ENCODE measurements at regions not wholly inside any gene's neighbourhood (a gene's known extent, or its start where the extent isn't known, plus 50 kb on each side); places are given as distances from the start of the nearest gene placed in this dataset.
A peak's percentile ranks its signal among the peaks of the same experiment; 100 is the strongest.

GRCh38 chr5:133701871-133702270, 89.5 kb upstream of the FSTL4 start:
- no peak overlapping the region for H2AK5ac ChIP-seq (ENCODE audit: low read length, severe bottlenecking)
- no peak overlapping the region for H3K14ac ChIP-seq (ENCODE audit: low read length in 2 of 2)
- H3K23ac ChIP-seq (ENCODE audit: low read length in 2 of 2), result no peak overlapping the region
- 87% methylated on average over 4 of the region's 4 CpGs for WGBS
- no peak overlapping the region for H3K27ac ChIP-seq (ENCODE audit: low read length, poor library complexity, severe bottlenecking)
- no peak overlapping the region for H2AFZ ChIP-seq (ENCODE audit: low read depth, low read length)
- H4K91ac ChIP-seq (ENCODE audit: low read length), result no peak overlapping the region
- peaks cover 4 to 61% of the 10 kb centered on the region in 2 experiments for H3K27me3 ChIP-seq (ENCODE audit: control insufficient read depth in 1 of 2, insufficient read depth in 1 of 2, low read length in 2 of 2)
- no peak overlapping the region for H2BK120ac ChIP-seq (ENCODE audit: low read depth, low read length)
- no peak overlapping the region for H3K4me3 ChIP-seq (ENCODE audit: insufficient read depth in 1 of 2, low read depth in 1 of 2, low read length in 2 of 2)
- no peaks in the 10 kb centered on the region for H3K36me3 ChIP-seq (ENCODE audit: control insufficient read depth in 1 of 2, insufficient read depth in 2 of 2, low read depth in 1 of 2, low read length in 2 of 2)
- H2BK5ac ChIP-seq (ENCODE audit: low read depth, low read length, poor library complexity, severe bottlenecking), result no peak overlapping the region
- DNase-seq, result no peak
- no peaks in the 10 kb centered on the region for H3K79me1 ChIP-seq (replicated peaks; ENCODE audit: low read length, poor library complexity, severe bottlenecking)
- H3K9ac ChIP-seq (ENCODE audit: low read length), result no peak overlapping the region
- H2BK15ac ChIP-seq (ENCODE audit: low read depth, poor library complexity, severe bottlenecking), result no peak overlapping the region
- H3K4me2 ChIP-seq (ENCODE audit: low read length, poor library complexity, severe bottlenecking), result no peak overlapping the region
- no peak overlapping the region for H3K4ac ChIP-seq (ENCODE audit: low read depth in 1 of 2, low read length in 2 of 2)
- no peak overlapping the region for H2BK12ac ChIP-seq (ENCODE audit: low read length in 2 of 2)
- H4K8ac ChIP-seq (ENCODE audit: low read length), result peak overlapping the region; percentile 39
- no peak overlapping the region for H3K18ac ChIP-seq (ENCODE audit: low read depth in 1 of 2, low read length in 2 of 2)
- no peaks in the 10 kb centered on the region for H3K9me3 ChIP-seq (ENCODE audit: control insufficient read depth, low read length)
- no peaks in the 10 kb centered on the region for H3K4me1 ChIP-seq (ENCODE audit: control insufficient read depth, insufficient read depth, low read depth, low read length)

- no peak overlapping the region for H2AFZ ChIP-seq (ENCODE audit: low read depth, low read length)
- no peak overlapping the region for H3K14ac ChIP-seq (ENCODE audit: low read length in 2 of 2)
- no peak overlapping the region for H3K4me2 ChIP-seq (ENCODE audit: low read length, poor library complexity, severe bottlenecking)
- H3K79me1 ChIP-seq (replicated peaks; ENCODE audit: low read length, poor library complexity, severe bottlenecking), result no peaks in the 10 kb centered on the region
- H3K27ac ChIP-seq (ENCODE audit: low read length, poor library complexity, severe bottlenecking), result no peak overlapping the region
- no peak overlapping the region for H3K4ac ChIP-seq (ENCODE audit: low read depth in 1 of 2, low read length in 2 of 2)
- H2BK12ac ChIP-seq (ENCODE audit: low read length in 2 of 2), result no peak overlapping the region
- H3K9ac ChIP-seq (ENCODE audit: low read length), result no peak overlapping the region
- no peak overlapping the region for H4K91ac ChIP-seq (ENCODE audit: low read length)
- H2BK120ac ChIP-seq (ENCODE audit: low read depth, low read length), result no peak overlapping the region
- no peak overlapping the region for H2BK5ac ChIP-seq (ENCODE audit: low read depth, low read length, poor library complexity, severe bottlenecking)
- H3K4me1 ChIP-seq (ENCODE audit: control insufficient read depth, insufficient read depth, low read depth, low read length), result no peaks in the 10 kb centered on the region
- WGBS, result 75% methylated on average over 2 of the region's 2 CpGs
- H2AK5ac ChIP-seq (ENCODE audit: low read length, severe bottlenecking), result no peak overlapping the region
- no peaks in the 10 kb centered on the region for H3K9me3 ChIP-seq (ENCODE audit: control insufficient read depth, low read length)
- no peak overlapping the region for H3K23ac ChIP-seq (ENCODE audit: low read length in 2 of 2)
- peaks cover 0 to 73% of the 10 kb centered on the region in 2 experiments for H3K27me3 ChIP-seq (ENCODE audit: control insufficient read depth in 1 of 2, insufficient read depth in 1 of 2, low read length in 2 of 2)
- H3K4me3 ChIP-seq (ENCODE audit: insufficient read depth in 1 of 2, low read depth in 1 of 2, low read length in 2 of 2), result no peak overlapping the region
- H4K8ac ChIP-seq (ENCODE audit: low read length), result no peak overlapping the region
- no peaks in the 10 kb centered on the region for H3K36me3 ChIP-seq (ENCODE audit: control insufficient read depth in 1 of 2, insufficient read depth in 2 of 2, low read depth in 1 of 2, low read length in 2 of 2)
- no peak overlapping the region for H2BK15ac ChIP-seq (ENCODE audit: low read depth, poor library complexity, severe bottlenecking)
- DNase-seq, result no peak
- no peak overlapping the region for H3K18ac ChIP-seq (ENCODE audit: low read depth in 1 of 2, low read length in 2 of 2)
Observed at GRCh38 chr5:133700251-133700650, 87.9 kb upstream of the FSTL4 start.

GRCh38 chr5:133698646-133699526, 86.5 kb upstream of the FSTL4 start:
- H3K4ac ChIP-seq (ENCODE audit: low read depth in 1 of 2, low read length in 2 of 2), result no peak overlapping the region
- 75% methylated on average over 7 of the region's 10 CpGs for WGBS
- H4K91ac ChIP-seq (ENCODE audit: low read length), result no peak overlapping the region
- no peak overlapping the region for H3K4me3 ChIP-seq (ENCODE audit: insufficient read depth in 1 of 2, low read depth in 1 of 2, low read length in 2 of 2)
- H2BK5ac ChIP-seq (ENCODE audit: low read depth, low read length, poor library complexity, severe bottlenecking), result no peak overlapping the region
- H3K27me3 ChIP-seq (ENCODE audit: control insufficient read depth in 1 of 2, insufficient read depth in 1 of 2, low read length in 2 of 2), result peaks cover 0 to 84% of the 10 kb centered on the region in 2 experiments
- H3K4me2 ChIP-seq (ENCODE audit: low read length, poor library complexity, severe bottlenecking), result no peak overlapping the region
- H2BK12ac ChIP-seq (ENCODE audit: low read length in 2 of 2), result no peak overlapping the region
- no peaks in the 10 kb centered on the region for H3K79me1 ChIP-seq (replicated peaks; ENCODE audit: low read length, poor library complexity, severe bottlenecking)
- no peak for DNase-seq
- H2BK15ac ChIP-seq (ENCODE audit: low read depth, poor library complexity, severe bottlenecking), result no peak overlapping the region
- no peaks in the 10 kb centered on the region for H3K4me1 ChIP-seq (ENCODE audit: control insufficient read depth, insufficient read depth, low read depth, low read length)
- no peak overlapping the region for H3K23ac ChIP-seq (ENCODE audit: low read length in 2 of 2)
- H3K9ac ChIP-seq (ENCODE audit: low read length), result no peak overlapping the region
- no peaks in the 10 kb centered on the region for H3K9me3 ChIP-seq (ENCODE audit: control insufficient read depth, low read length)
- H3K27ac ChIP-seq (ENCODE audit: low read length, poor library complexity, severe bottlenecking), result no peak overlapping the region
- H3K36me3 ChIP-seq (ENCODE audit: control insufficient read depth in 1 of 2, insufficient read depth in 2 of 2, low read depth in 1 of 2, low read length in 2 of 2), result no peaks in the 10 kb centered on the region
- H4K8ac ChIP-seq (ENCODE audit: low read length), result no peak overlapping the region
- no peak overlapping the region for H3K14ac ChIP-seq (ENCODE audit: low read length in 2 of 2)
- H2AFZ ChIP-seq (ENCODE audit: low read depth, low read length), result no peak overlapping the region
- no peak overlapping the region for H2BK120ac ChIP-seq (ENCODE audit: low read depth, low read length)
- H2AK5ac ChIP-seq (ENCODE audit: low read length, severe bottlenecking), result no peak overlapping the region
- H3K18ac ChIP-seq (ENCODE audit: low read depth in 1 of 2, low read length in 2 of 2), result no peak overlapping the region

- no peak overlapping the region for H3K9ac ChIP-seq (ENCODE audit: low read length)
- no peak overlapping the region for H4K91ac ChIP-seq (ENCODE audit: low read length)
- H2BK120ac ChIP-seq (ENCODE audit: low read depth, low read length), result no peak overlapping the region
- no peak overlapping the region for H3K4me3 ChIP-seq (ENCODE audit: insufficient read depth in 1 of 2, low read depth in 1 of 2, low read length in 2 of 2)
- no peak for DNase-seq
- H2AK5ac ChIP-seq (ENCODE audit: low read length, severe bottlenecking), result no peak overlapping the region
- no peak overlapping the region for H3K4ac ChIP-seq (ENCODE audit: low read depth in 1 of 2, low read length in 2 of 2)
- no peak overlapping the region for H2BK5ac ChIP-seq (ENCODE audit: low read depth, low read length, poor library complexity, severe bottlenecking)
- no peak overlapping the region for H3K14ac ChIP-seq (ENCODE audit: low read length in 2 of 2)
- H3K4me1 ChIP-seq (ENCODE audit: control insufficient read depth, insufficient read depth, low read depth, low read length), result no peaks in the 10 kb centered on the region
- no peak overlapping the region for H3K18ac ChIP-seq (ENCODE audit: low read depth in 1 of 2, low read length in 2 of 2)
- H2BK15ac ChIP-seq (ENCODE audit: low read depth, poor library complexity, severe bottlenecking), result no peak overlapping the region
- no peaks in the 10 kb centered on the region for H3K79me1 ChIP-seq (replicated peaks; ENCODE audit: low read length, poor library complexity, severe bottlenecking)
- no peaks in the 10 kb centered on the region for H3K36me3 ChIP-seq (ENCODE audit: control insufficient read depth in 1 of 2, insufficient read depth in 2 of 2, low read depth in 1 of 2, low read length in 2 of 2)
- peak overlapping the region; percentile 29 for H4K8ac ChIP-seq (ENCODE audit: low read length)
- H3K23ac ChIP-seq (ENCODE audit: low read length in 2 of 2), result no peak overlapping the region
- no peak overlapping the region for H3K27ac ChIP-seq (ENCODE audit: low read length, poor library complexity, severe bottlenecking)
- peaks cover 0 to 84% of the 10 kb centered on the region in 2 experiments for H3K27me3 ChIP-seq (ENCODE audit: control insufficient read depth in 1 of 2, insufficient read depth in 1 of 2, low read length in 2 of 2)
- H2AFZ ChIP-seq (ENCODE audit: low read depth, low read length), result no peak overlapping the region
- no peaks in the 10 kb centered on the region for H3K9me3 ChIP-seq (ENCODE audit: control insufficient read depth, low read length)
- no peak overlapping the region for H3K4me2 ChIP-seq (ENCODE audit: low read length, poor library complexity, severe bottlenecking)
- H2BK12ac ChIP-seq (ENCODE audit: low read length in 2 of 2), result no peak overlapping the region
- 96% methylated on average over 3 of the region's 3 CpGs for WGBS
Observed at GRCh38 chr5:133698259-133698554, 85.9 kb upstream of the FSTL4 start.
